GM23338 (cell line): ENCODE measurements at regions not wholly inside any gene's neighbourhood (a gene's known extent, or its start where the extent isn't known, plus 50 kb on each side); places are given as distances from the start of the nearest gene placed in this dataset.

Experiments used
- ATAC-seq: fragments of 200-7000 bp; cut with Tn5 transposase; 3 replicates; pipeline ENCODE4 v1.9.1; 2020
- DNase-seq: peaks from one replicate; pipeline ENCODE4 v3.0.0-alpha.2; 2015; ENCODE audit warnings: low spot score
- H2AFZ ChIP-seq: fragments of 200-600 bp; sonication (generic); 2 replicates; pipeline ENCODE4 v1.8.0; 2016; ENCODE audit warnings: antibody characterized with exemption, mild to moderate bottlenecking, moderate library complexity
- H3F3A ChIP-seq: fragments of 200-600 bp; sonication (generic); replicated peaks from 2 replicates; pipeline ENCODE4 v1.8.0; 2017; ENCODE audit warnings: antibody characterized with exemption, mixed run types, low read depth
- H3K27ac ChIP-seq: fragments of 200-600 bp; sonication (generic); 2 replicates; pipeline ENCODE4 v1.6.1; 2016; ENCODE audit warnings: low read depth
- H3K27me3 ChIP-seq: fragments of 200-600 bp; sonication (generic); 2 replicates; pipeline ENCODE4 v1.8.0; 2016; ENCODE audit warnings: mild to moderate bottlenecking, mixed run types, moderate library complexity; ENCODE audit not compliant: insufficient read depth
- H3K36me3 ChIP-seq: fragments of 200-600 bp; sonication (generic); 2 replicates; pipeline ENCODE4 v1.8.0; 2016; ENCODE audit warnings: mild to moderate bottlenecking; ENCODE audit not compliant: insufficient read depth
- H3K4me1 ChIP-seq: fragments of 200-600 bp; sonication (generic); 2 replicates; pipeline ENCODE4 v1.8.0; 2016; ENCODE audit warnings: mild to moderate bottlenecking, moderate library complexity; ENCODE audit not compliant: insufficient read depth
- H3K4me2 ChIP-seq: fragments of 200-600 bp; sonication (generic); 2 replicates; pipeline ENCODE4 v1.7.1; 2017; ENCODE audit warnings: mixed run types
- H3K4me3 ChIP-seq: fragments of 200-600 bp; sonication (generic); 2 replicates; pipeline ENCODE4 v1.6.1; 2016; ENCODE audit warnings: mixed run types
- H3K79me2 ChIP-seq: fragments of 200-600 bp; sonication (generic); replicated peaks from 2 replicates; pipeline ENCODE4 v1.8.0; 2017; ENCODE audit warnings: mild to moderate bottlenecking; ENCODE audit not compliant: insufficient read depth
- H3K9me2 ChIP-seq: fragments of 200-600 bp; sonication (generic); 2 replicates; pipeline ENCODE4 v1.8.0; 2017; ENCODE audit not compliant: insufficient read depth
- H4K20me1 ChIP-seq: fragments of 200-600 bp; sonication (generic); replicated peaks from 2 replicates; pipeline ENCODE4 v1.8.0; 2017; ENCODE audit warnings: mild to moderate bottlenecking; ENCODE audit not compliant: insufficient read depth
- H3K27ac Mint-ChIP-seq: 2 replicates; pipeline ENCODE4 v1.8.0; 2020; ENCODE audit warnings: inconsistent platforms, mild to moderate bottlenecking, moderate library complexity, mixed read lengths
- H3K27me3 Mint-ChIP-seq: 3 replicates; pipeline ENCODE4 v1.8.0; 2022; ENCODE audit warnings: low read depth, mild to moderate bottlenecking, moderate library complexity, mixed read lengths, inconsistent platforms; ENCODE audit not compliant: insufficient read depth, poor library complexity
- H3K36me3 Mint-ChIP-seq: 3 replicates; pipeline ENCODE4 v1.8.0; 2021; ENCODE audit warnings: low read depth, mild to moderate bottlenecking, inconsistent platforms, moderate library complexity, mixed read lengths
- H3K4me1 Mint-ChIP-seq: 3 replicates; pipeline ENCODE4 v1.8.0; 2020; ENCODE audit warnings: mild to moderate bottlenecking, inconsistent platforms, mixed read lengths
- H3K4me3 Mint-ChIP-seq: 3 replicates; pipeline ENCODE4 v1.8.0; 2021; ENCODE audit warnings: moderate library complexity, mild to moderate bottlenecking, inconsistent platforms, mixed read lengths
- H3K9me3 Mint-ChIP-seq: 3 replicates; pipeline ENCODE4 v1.8.0; 2020; ENCODE audit warnings: moderate library complexity, mild to moderate bottlenecking, inconsistent platforms, mixed read lengths
- ETS1 ChIP-seq: IDR thresholded peaks from 2 replicates; pipeline ENCODE4 v1.6.1; 2016; ENCODE audit warnings: antibody characterized with exemption
- EZH2 ChIP-seq: fragments of 200-600 bp; sonication (generic); IDR thresholded peaks from one replicate; pipeline ENCODE4 v1.8.0; 2017; ENCODE audit warnings: antibody characterized with exemption, mild to moderate bottlenecking, low read depth; ENCODE audit not compliant: unreplicated experiment
- EZH2phosphoT487 ChIP-seq: fragments of 200-600 bp; sonication (generic); IDR thresholded peaks from one replicate; pipeline ENCODE4 v1.8.1; 2018; ENCODE audit warnings: antibody characterized with exemption; ENCODE audit not compliant: unreplicated experiment
- NANOG ChIP-seq: IDR thresholded peaks from 2 replicates; pipeline ENCODE4 v1.6.1; 2016; ENCODE audit warnings: antibody characterized with exemption, borderline replicate concordance
- POLR2AphosphoS5 ChIP-seq: IDR thresholded peaks from 2 replicates; pipeline ENCODE4 v1.6.1; 2016; ENCODE audit warnings: antibody characterized with exemption, low read depth
- REST ChIP-seq: IDR thresholded peaks from one replicate; pipeline ENCODE4 v1.6.1; 2018; ENCODE audit warnings: antibody characterized with exemption; ENCODE audit not compliant: unreplicated experiment
- ZNF114 ChIP-seq: fragments of 250-450 bp; sonication (Bioruptor Pico); IDR thresholded peaks from 2 replicates; pipeline ENCODE4 v1.5.0; 2020; ENCODE audit warnings: mild to moderate bottlenecking, moderate library complexity
- ZNF331 ChIP-seq: fragments of 250-450 bp; sonication (Bioruptor Pico); IDR thresholded peaks from 2 replicates; pipeline ENCODE4 v1.5.0; 2020; ENCODE audit warnings: low read depth, mild to moderate bottlenecking, moderate library complexity

- TF ChIP-seq ZNF331 (CRISPR knock-in tag) (no peak), POLR2AphosphoS5 (no peak), ETS1 (no peak)
These were observed 101.8 kb upstream of the ERG start (continued) for GRCh38 chr21:38600106-38600505.

GRCh38 chr21:38605236-38605635 lies 107.0 kb upstream of the ERG start:
- Histone ChIP-seq H3K4me1 (peaks cover 12% of the 10 kb centered on the region; the same call in 1 of the 2 replicates), H4K20me1 (no peaks in the 10 kb centered on the region), H2AFZ (peak overlapping the region; percentile 64; the same call in 1 of the 2 replicates), H3K36me3 (no peaks in the 10 kb centered on the region), H3K9me2 (peaks cover 5% of the 10 kb centered on the region; the same call in 1 of the 2 replicates), H3K4me3 (no peak overlapping the region), H3K79me2 (no peaks in the 10 kb centered on the region), H3F3A (no peaks in the 10 kb centered on the region), H3K4me2 (no peak overlapping the region), H3K27me3 (no peaks in the 10 kb centered on the region), H3K27ac (no peak overlapping the region)
- peaks cover 12% of the 10 kb centered on the region for H3K4me1 Mint-ChIP-seq
- DNase-seq (peak; percentile 11), ATAC-seq (no peak)
- H3K9me3 Mint-ChIP-seq, result no peaks in the 10 kb centered on the region
- H3K27me3 Mint-ChIP-seq, result no peaks in the 10 kb centered on the region
- H3K36me3 Mint-ChIP-seq, result no peaks in the 10 kb centered on the region
- TF ChIP-seq EZH2phosphoT487 (no peak), ZNF114 (no peak)
- H3K4me3 Mint-ChIP-seq, result no peak overlapping the region
- H3K27ac Mint-ChIP-seq, result no peak overlapping the region

GRCh38 chr21:38609580-38609979 lies 111.3 kb upstream of the ERG start:
- H3K9me3 Mint-ChIP-seq, result no peaks in the 10 kb centered on the region
- peaks cover 1% of the 10 kb centered on the region; the same call in 1 of the 2 replicates for H3K4me1 ChIP-seq
- peaks cover 8% of the 10 kb centered on the region for H3K27me3 Mint-ChIP-seq
- peaks cover 2% of the 10 kb centered on the region; the same call in 1 of the 2 replicates for H3K9me2 ChIP-seq
- H3K36me3 Mint-ChIP-seq, result no peaks in the 10 kb centered on the region
- H3K27ac ChIP-seq, result no peak overlapping the region
- H3K4me1 Mint-ChIP-seq, result peaks cover 4% of the 10 kb centered on the region; the same call in 2 of the 3 replicates
- DNase-seq (no peak), ATAC-seq (no peak)
- H3K4me3 ChIP-seq, result no peak overlapping the region
- H4K20me1 ChIP-seq, result no peaks in the 10 kb centered on the region
- H3K36me3 ChIP-seq, result no peaks in the 10 kb centered on the region
- H3K27ac Mint-ChIP-seq, result no peak overlapping the region
- no peaks in the 10 kb centered on the region for H3K27me3 ChIP-seq
- no peaks in the 10 kb centered on the region for H3F3A ChIP-seq
- no peak overlapping the region for H3K4me2 ChIP-seq
- H2AFZ ChIP-seq, result no peak overlapping the region
- H3K4me3 Mint-ChIP-seq, result no peak overlapping the region
- no peaks in the 10 kb centered on the region for H3K79me2 ChIP-seq
- TF ChIP-seq POLR2AphosphoS5 (no peak), ETS1 (no peak), ZNF331 (CRISPR knock-in tag) (no peak), ZNF114 (no peak), REST (no peak), NANOG (no peak), EZH2phosphoT487 (no peak), EZH2 (no peak)
